ENCODE measurements at regions not wholly inside any gene's neighbourhood (a gene's known extent, or its start where the extent isn't known, plus 50 kb on each side); places are given as distances from the start of the nearest gene placed in this dataset.

GRCh38 chr3:166390303-166390702, 553.1 kb upstream of the BCHE start:
- Histone ChIP-seq H3K4me3 (ENCODE audit: low read length) (no peak overlapping the region), H3K36me3 (ENCODE audit: control insufficient read depth, insufficient read depth, low read length) (no peaks in the 10 kb centered on the region), H3K27ac (ENCODE audit: low read length) (no peak overlapping the region), H3K27me3 (ENCODE audit: control insufficient read depth, insufficient read depth, low read length) (no peaks in the 10 kb centered on the region), H3K4me1 (ENCODE audit: control insufficient read depth, insufficient read depth, low read length) (no peaks in the 10 kb centered on the region), H3K9me3 (ENCODE audit: control insufficient read depth, insufficient read depth, low read length) (no peaks in the 10 kb centered on the region)
- no peak for DNase-seq (ENCODE audit: low read depth, low spot score)

GRCh38 chr3:166388321-166388720, 551.1 kb upstream of the BCHE start:
- Histone ChIP-seq H3K36me3 (ENCODE audit: control insufficient read depth, insufficient read depth, low read length) (no peaks in the 10 kb centered on the region), H3K27me3 (ENCODE audit: control insufficient read depth, insufficient read depth, low read length) (no peaks in the 10 kb centered on the region), H3K4me3 (ENCODE audit: low read length) (no peak overlapping the region), H3K4me1 (ENCODE audit: control insufficient read depth, insufficient read depth, low read length) (no peaks in the 10 kb centered on the region), H3K27ac (ENCODE audit: low read length) (no peak overlapping the region), H3K9me3 (ENCODE audit: control insufficient read depth, insufficient read depth, low read length) (no peaks in the 10 kb centered on the region)
- no peak for DNase-seq (ENCODE audit: low read depth, low spot score)
- no CpG with 5 or more reads among the region's 2 CpGs for WGBS (ENCODE audit: insufficient coverage, insufficient read length)

GRCh38 chr3:166372571-166373106, 535.4 kb upstream of the BCHE start:
- no peaks in the 10 kb centered on the region for H3K27me3 ChIP-seq (ENCODE audit: control insufficient read depth, insufficient read depth, low read length)
- no peak overlapping the region for H3K4me3 ChIP-seq (ENCODE audit: low read length)
- H3K4me1 ChIP-seq (ENCODE audit: control insufficient read depth, insufficient read depth, low read length) = no peaks in the 10 kb centered on the region
- no peaks in the 10 kb centered on the region for H3K36me3 ChIP-seq (ENCODE audit: control insufficient read depth, insufficient read depth, low read length)
- no peaks in the 10 kb centered on the region for H3K9me3 ChIP-seq (ENCODE audit: control insufficient read depth, insufficient read depth, low read length)
- DNase-seq (ENCODE audit: low read depth, low spot score) = no peak
- WGBS (ENCODE audit: insufficient coverage, insufficient read length) = no CpG with 5 or more reads among the region's 1 CpG
- no peak overlapping the region for H3K27ac ChIP-seq (ENCODE audit: low read length)

- H3K4me1 ChIP-seq (ENCODE audit: control insufficient read depth, insufficient read depth, low read length) = no peaks in the 10 kb centered on the region
- no peaks in the 10 kb centered on the region for H3K36me3 ChIP-seq (ENCODE audit: control insufficient read depth, insufficient read depth, low read length)
- no peaks in the 10 kb centered on the region for H3K9me3 ChIP-seq (ENCODE audit: control insufficient read depth, insufficient read depth, low read length)
- WGBS (ENCODE audit: insufficient coverage, insufficient read length) = no CpG with 5 or more reads among the region's 2 CpGs
- no peak for DNase-seq (ENCODE audit: low read depth, low spot score)
- no peak overlapping the region for H3K4me3 ChIP-seq (ENCODE audit: low read length)
- no peaks in the 10 kb centered on the region for H3K27me3 ChIP-seq (ENCODE audit: control insufficient read depth, insufficient read depth, low read length)
- H3K27ac ChIP-seq (ENCODE audit: low read length) = no peak overlapping the region
Observed at GRCh38 chr3:166367947-166368533, 530.8 kb upstream of the BCHE start.

- Histone ChIP-seq H3K27me3 (ENCODE audit: control insufficient read depth, insufficient read depth, low read length) (no peaks in the 10 kb centered on the region), H3K4me3 (ENCODE audit: low read length) (no peak overlapping the region), H3K4me1 (ENCODE audit: control insufficient read depth, insufficient read depth, low read length) (no peaks in the 10 kb centered on the region), H3K27ac (ENCODE audit: low read length) (no peak overlapping the region), H3K9me3 (ENCODE audit: control insufficient read depth, insufficient read depth, low read length) (no peaks in the 10 kb centered on the region), H3K36me3 (ENCODE audit: control insufficient read depth, insufficient read depth, low read length) (no peaks in the 10 kb centered on the region)
- no peak for DNase-seq (ENCODE audit: low read depth, low spot score)
- no CpG with 5 or more reads among the region's 2 CpGs for WGBS (ENCODE audit: insufficient coverage, insufficient read length)
Observed at GRCh38 chr3:166362698-166363097, 525.5 kb upstream of the BCHE start.

- Histone ChIP-seq H3K36me3 (ENCODE audit: control insufficient read depth, insufficient read depth, low read length) (no peaks in the 10 kb centered on the region), H3K27me3 (ENCODE audit: control insufficient read depth, insufficient read depth, low read length) (no peaks in the 10 kb centered on the region), H3K27ac (ENCODE audit: low read length) (no peak overlapping the region), H3K4me3 (ENCODE audit: low read length) (no peak overlapping the region), H3K4me1 (ENCODE audit: control insufficient read depth, insufficient read depth, low read length) (no peaks in the 10 kb centered on the region), H3K9me3 (ENCODE audit: control insufficient read depth, insufficient read depth, low read length) (no peaks in the 10 kb centered on the region)
- DNase-seq (ENCODE audit: low read depth, low spot score) = no peak
Observed at GRCh38 chr3:166360720-166361119, 523.5 kb upstream of the BCHE start.

- H3K27ac ChIP-seq (ENCODE audit: low read length) = no peak overlapping the region
- no peak for DNase-seq (ENCODE audit: low read depth, low spot score)
Observed at GRCh38 chr3:166351461-166351860, 514.2 kb upstream of the BCHE start.

GRCh38 chr3:166340604-166341266, 503.5 kb upstream of the BCHE start:
- H3K4me1 ChIP-seq (ENCODE audit: control insufficient read depth, insufficient read depth, low read length) = no peaks in the 10 kb centered on the region
- DNase-seq (ENCODE audit: low read depth, low spot score) = no peak
- no peak overlapping the region for H3K4me3 ChIP-seq (ENCODE audit: low read length)
- no peaks in the 10 kb centered on the region for H3K36me3 ChIP-seq (ENCODE audit: control insufficient read depth, insufficient read depth, low read length)
- H3K9me3 ChIP-seq (ENCODE audit: control insufficient read depth, insufficient read depth, low read length) = no peaks in the 10 kb centered on the region
- no peak overlapping the region for H3K27ac ChIP-seq (ENCODE audit: low read length)
- no peaks in the 10 kb centered on the region for H3K27me3 ChIP-seq (ENCODE audit: control insufficient read depth, insufficient read depth, low read length)

More at GRCh38 chr3:166351461-166351860, 514.2 kb upstream of the BCHE start:
- Histone ChIP-seq H3K36me3 (ENCODE audit: control insufficient read depth, insufficient read depth, low read length) (no peaks in the 10 kb centered on the region), H3K4me3 (ENCODE audit: low read length) (no peak overlapping the region), H3K27me3 (ENCODE audit: control insufficient read depth, insufficient read depth, low read length) (no peaks in the 10 kb centered on the region), H3K4me1 (ENCODE audit: control insufficient read depth, insufficient read depth, low read length) (no peaks in the 10 kb centered on the region), H3K9me3 (ENCODE audit: control insufficient read depth, insufficient read depth, low read length) (no peaks in the 10 kb centered on the region)
- no CpG with 5 or more reads among the region's 1 CpG for WGBS (ENCODE audit: insufficient coverage, insufficient read length)

GRCh38 chr3:166324401-166324800, 487.2 kb upstream of the BCHE start:
- H3K36me3 ChIP-seq (ENCODE audit: control insufficient read depth, insufficient read depth, low read length) = no peaks in the 10 kb centered on the region
- no peaks in the 10 kb centered on the region for H3K9me3 ChIP-seq (ENCODE audit: control insufficient read depth, insufficient read depth, low read length)
- no peaks in the 10 kb centered on the region for H3K4me1 ChIP-seq (ENCODE audit: control insufficient read depth, insufficient read depth, low read length)
- no peak for DNase-seq (ENCODE audit: low read depth, low spot score)
- no peak overlapping the region for H3K4me3 ChIP-seq (ENCODE audit: low read length)
- WGBS (ENCODE audit: insufficient coverage, insufficient read length) = no CpG with 5 or more reads among the region's 5 CpGs
- H3K27me3 ChIP-seq (ENCODE audit: control insufficient read depth, insufficient read depth, low read length) = no peaks in the 10 kb centered on the region
- no peak overlapping the region for H3K27ac ChIP-seq (ENCODE audit: low read length)

GRCh38 chr3:166322391-166322790, 485.2 kb upstream of the BCHE start:
- H3K9me3 ChIP-seq (ENCODE audit: control insufficient read depth, insufficient read depth, low read length) = no peaks in the 10 kb centered on the region
- H3K27ac ChIP-seq (ENCODE audit: low read length) = no peak overlapping the region
- no peaks in the 10 kb centered on the region for H3K27me3 ChIP-seq (ENCODE audit: control insufficient read depth, insufficient read depth, low read length)
- H3K4me3 ChIP-seq (ENCODE audit: low read length) = no peak overlapping the region
- H3K4me1 ChIP-seq (ENCODE audit: control insufficient read depth, insufficient read depth, low read length) = no peaks in the 10 kb centered on the region
- no peaks in the 10 kb centered on the region for H3K36me3 ChIP-seq (ENCODE audit: control insufficient read depth, insufficient read depth, low read length)
- WGBS (ENCODE audit: insufficient coverage, insufficient read length) = no CpG with 5 or more reads among the region's 1 CpG
- no peak for DNase-seq (ENCODE audit: low read depth, low spot score)

- no peaks in the 10 kb centered on the region for H3K36me3 ChIP-seq (ENCODE audit: control insufficient read depth, insufficient read depth, low read length)
- no peaks in the 10 kb centered on the region for H3K27me3 ChIP-seq (ENCODE audit: control insufficient read depth, insufficient read depth, low read length)
- H3K4me3 ChIP-seq (ENCODE audit: low read length) = no peak overlapping the region
- no peak overlapping the region for H3K27ac ChIP-seq (ENCODE audit: low read length)
- no CpG with 5 or more reads among the region's 3 CpGs for WGBS (ENCODE audit: insufficient coverage, insufficient read length)
- DNase-seq (ENCODE audit: low read depth, low spot score) = no peak
- H3K9me3 ChIP-seq (ENCODE audit: control insufficient read depth, insufficient read depth, low read length) = no peaks in the 10 kb centered on the region
- H3K4me1 ChIP-seq (ENCODE audit: control insufficient read depth, insufficient read depth, low read length) = no peaks in the 10 kb centered on the region; the same call in 1 of the 2 replicates
Observed at GRCh38 chr3:166307756-166308350, 470.6 kb upstream of the BCHE start.

All from iPS DF 6.9 (cell line).